ENCODE measurements at regions not wholly inside any gene's neighbourhood (a gene's known extent, or its start where the extent isn't known, plus 50 kb on each side); places are given as distances from the start of the nearest gene placed in this dataset.

- TF ChIP-seq TCF12 (IDR thresholded peaks at IDR 0.05; ENCODE audit: low read depth) = no peak
- TF ChIP-seq MAX (IDR thresholded peaks at IDR 0.05) = no peak
- TF ChIP-seq YY1 (IDR thresholded peaks at IDR 0.05; ENCODE audit: low read depth) = no peak
- TF ChIP-seq, protein P1, sequence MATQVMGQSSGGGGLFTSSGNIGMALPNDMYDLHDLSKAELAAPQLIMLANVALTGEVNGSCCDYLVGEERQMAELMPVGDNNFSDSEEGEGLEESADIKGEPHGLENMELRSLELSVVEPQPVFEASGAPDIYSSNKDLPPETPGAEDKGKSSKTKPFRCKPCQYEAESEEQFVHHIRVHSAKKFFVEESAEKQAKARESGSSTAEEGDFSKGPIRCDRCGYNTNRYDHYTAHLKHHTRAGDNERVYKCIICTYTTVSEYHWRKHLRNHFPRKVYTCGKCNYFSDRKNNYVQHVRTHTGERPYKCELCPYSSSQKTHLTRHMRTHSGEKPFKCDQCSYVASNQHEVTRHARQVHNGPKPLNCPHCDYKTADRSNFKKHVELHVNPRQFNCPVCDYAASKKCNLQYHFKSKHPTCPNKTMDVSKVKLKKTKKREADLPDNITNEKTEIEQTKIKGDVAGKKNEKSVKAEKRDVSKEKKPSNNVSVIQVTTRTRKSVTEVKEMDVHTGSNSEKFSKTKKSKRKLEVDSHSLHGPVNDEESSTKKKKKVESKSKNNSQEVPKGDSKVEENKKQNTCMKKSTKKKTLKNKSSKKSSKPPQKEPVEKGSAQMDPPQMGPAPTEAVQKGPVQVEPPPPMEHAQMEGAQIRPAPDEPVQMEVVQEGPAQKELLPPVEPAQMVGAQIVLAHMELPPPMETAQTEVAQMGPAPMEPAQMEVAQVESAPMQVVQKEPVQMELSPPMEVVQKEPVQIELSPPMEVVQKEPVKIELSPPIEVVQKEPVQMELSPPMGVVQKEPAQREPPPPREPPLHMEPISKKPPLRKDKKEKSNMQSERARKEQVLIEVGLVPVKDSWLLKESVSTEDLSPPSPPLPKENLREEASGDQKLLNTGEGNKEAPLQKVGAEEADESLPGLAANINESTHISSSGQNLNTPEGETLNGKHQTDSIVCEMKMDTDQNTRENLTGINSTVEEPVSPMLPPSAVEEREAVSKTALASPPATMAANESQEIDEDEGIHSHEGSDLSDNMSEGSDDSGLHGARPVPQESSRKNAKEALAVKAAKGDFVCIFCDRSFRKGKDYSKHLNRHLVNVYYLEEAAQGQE (IDR thresholded peaks at IDR 0.05; ENCODE audit: low read depth) = no peak
- TF ChIP-seq TAF1 (IDR thresholded peaks at IDR 0.05; ENCODE audit: low read depth) = no peak
- TF ChIP-seq EP300 (IDR thresholded peaks at IDR 0.05; ENCODE audit: borderline replicate concordance) = no peak
- no peak for TF ChIP-seq FOXM1 (IDR thresholded peaks at IDR 0.05; ENCODE audit: borderline replicate concordance, low read depth)
- 0 out of 2 replicates have a peak, but pooled peaks have one; percentile 9 for TF ChIP-seq RAD21 (IDR thresholded peaks at IDR 0.05; ENCODE audit: low read depth)
- TF ChIP-seq CEBPB (IDR thresholded peaks at IDR 0.05) = no peak
- TF ChIP-seq, protein P2, sequence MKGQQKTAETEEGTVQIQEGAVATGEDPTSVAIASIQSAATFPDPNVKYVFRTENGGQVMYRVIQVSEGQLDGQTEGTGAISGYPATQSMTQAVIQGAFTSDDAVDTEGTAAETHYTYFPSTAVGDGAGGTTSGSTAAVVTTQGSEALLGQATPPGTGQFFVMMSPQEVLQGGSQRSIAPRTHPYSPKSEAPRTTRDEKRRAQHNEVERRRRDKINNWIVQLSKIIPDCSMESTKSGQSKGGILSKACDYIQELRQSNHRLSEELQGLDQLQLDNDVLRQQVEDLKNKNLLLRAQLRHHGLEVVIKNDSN (IDR thresholded peaks at IDR 0.05) = no peak
- no peak for TF ChIP-seq NFIC (IDR thresholded peaks at IDR 0.05)
- no peak for TF ChIP-seq CREB1 (IDR thresholded peaks at IDR 0.05; ENCODE audit: low read depth)
- no peak for TF ChIP-seq TEAD4 (IDR thresholded peaks at IDR 0.05)
- TF ChIP-seq EGR1 (IDR thresholded peaks at IDR 0.05) = no peak
These were observed 205.2 kb downstream of the BMP7 start for GRCh38 chr20:57061051-57061900.

Measured in Ishikawa (cell line).